ENCODE measurements at regions not wholly inside any gene's neighbourhood (a gene's known extent, or its start where the extent isn't known, plus 50 kb on each side); places are given as distances from the start of the nearest gene placed in this dataset.

DNA sequence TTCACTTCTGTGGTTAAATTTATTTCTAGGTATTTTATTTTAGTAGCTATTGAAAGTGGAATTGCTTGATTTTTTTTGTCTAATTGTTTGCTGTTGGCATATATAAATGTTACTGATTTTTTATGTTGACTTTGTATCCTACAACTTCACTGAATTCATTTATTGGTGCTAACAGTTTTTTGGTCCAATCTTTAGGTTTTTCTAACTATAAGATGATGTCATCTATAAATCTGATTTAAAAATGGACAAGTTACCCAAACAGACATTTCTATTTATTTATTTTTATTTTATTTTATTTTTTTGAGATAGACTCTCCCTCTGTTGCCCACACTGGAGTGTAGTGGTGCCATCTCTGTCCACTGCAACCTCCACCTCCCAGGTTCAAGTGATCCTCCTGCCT is 162.3 kb downstream of the COX7C start:
- no peak for DNase-seq (ENCODE audit: low read depth)

GRCh38 chr5:86786955-86787354 is 169.2 kb downstream of the COX7C start:
- DNase-seq (ENCODE audit: low read depth): no peak

- no peak for DNase-seq (ENCODE audit: low read depth)
Measured at GRCh38 chr5:86795659-86796058, 177.9 kb downstream of the COX7C start.

- DNase-seq (ENCODE audit: low read depth): no peak
Measured at GRCh38 chr5:86797677-86798076, 179.9 kb downstream of the COX7C start.

- no peak for DNase-seq (ENCODE audit: low read depth)
Measured at GRCh38 chr5:86806206-86806605, 188.5 kb downstream of the COX7C start.

GRCh38 chr5:86807046-86808031 is 189.6 kb downstream of the COX7C start:
- no peak for DNase-seq (ENCODE audit: low read depth)

- no peak for DNase-seq (ENCODE audit: low read depth)
Measured at GRCh38 chr5:86814315-86814714, 196.6 kb downstream of the COX7C start.

GRCh38 chr5:86814907-86815306 is 197.2 kb downstream of the COX7C start:
- DNase-seq (ENCODE audit: low read depth): no peak

DNA sequence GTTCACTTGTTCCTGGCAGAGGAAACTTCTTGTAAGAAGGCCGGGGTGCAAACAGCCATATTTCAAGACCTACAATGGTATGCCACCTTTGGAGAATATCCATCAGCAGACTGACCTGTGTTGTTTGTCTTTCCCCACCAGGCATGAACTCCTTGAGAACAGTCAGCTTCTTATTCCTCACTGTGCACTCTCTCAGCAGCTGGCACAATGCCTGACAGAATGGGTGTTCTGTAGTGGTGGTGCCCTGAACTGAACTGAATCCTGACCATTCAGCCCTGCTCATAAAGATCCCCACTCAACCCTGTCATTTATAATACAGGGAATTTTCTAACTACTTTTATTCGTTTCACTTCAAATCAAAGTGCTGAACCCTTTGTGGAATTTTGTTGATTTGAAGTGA is 206.9 kb downstream of the COX7C start:
- DNase-seq (ENCODE audit: low read depth): no peak

DNA sequence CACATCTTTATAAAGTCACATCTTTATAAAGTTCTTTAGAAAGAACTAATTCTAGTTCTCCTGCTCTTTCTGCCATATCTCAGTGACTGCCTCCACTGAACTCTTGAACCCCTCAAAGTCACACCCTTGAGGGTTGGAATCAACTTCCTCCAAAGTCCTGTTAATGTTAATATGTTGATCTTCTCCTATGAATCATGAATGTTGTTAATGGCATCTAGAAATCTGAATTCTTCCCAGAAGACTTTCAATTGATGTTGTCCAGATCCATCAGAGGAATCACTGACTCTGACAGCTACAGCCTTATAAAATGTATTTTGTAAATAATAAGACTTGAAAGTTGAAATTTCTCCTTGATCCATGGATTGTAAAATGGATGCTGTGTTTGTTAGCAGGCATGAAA is 213.4 kb downstream of the COX7C start:
- no peak for DNase-seq (ENCODE audit: low read depth)

- DNase-seq (ENCODE audit: low read depth): no peak
Measured at GRCh38 chr5:86833868-86834267, 216.1 kb downstream of the COX7C start.

GRCh38 chr5:86837610-86838009 is 219.9 kb downstream of the COX7C start:
- DNase-seq (ENCODE audit: low read depth): no peak

GRCh38 chr5:86838083-86838482 is 220.3 kb downstream of the COX7C start:
- no peak for DNase-seq (ENCODE audit: low read depth)

DNA sequence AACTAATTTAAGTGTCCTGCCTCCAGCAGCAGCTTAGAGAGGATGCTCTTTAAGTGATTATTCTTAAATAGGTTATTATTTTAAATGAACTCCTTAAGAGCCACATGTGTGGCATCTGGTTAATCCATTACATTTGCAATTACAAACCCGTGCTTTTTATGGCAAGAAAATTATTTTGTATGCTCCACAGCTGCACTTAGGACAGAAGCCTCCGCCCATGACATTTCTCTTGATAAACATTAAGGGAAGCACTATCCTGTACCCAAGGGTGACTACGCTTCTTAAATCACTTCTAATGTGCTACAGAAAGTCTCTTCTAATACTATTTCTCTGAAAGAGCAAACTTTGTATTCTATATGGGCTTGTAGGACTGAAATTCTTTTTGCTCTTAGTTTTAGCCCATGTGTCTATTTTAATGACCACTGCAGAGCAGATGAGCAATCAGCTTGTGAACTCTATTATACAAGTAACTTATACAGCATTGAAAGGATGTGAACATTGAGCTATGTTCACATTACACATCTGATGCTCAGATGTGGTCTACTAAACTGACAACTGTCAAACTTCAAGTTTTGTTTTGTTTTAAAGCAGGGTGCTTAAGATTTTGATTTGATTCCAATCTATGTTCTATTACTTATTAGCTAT is 223.4 kb downstream of the COX7C start:
- no peak for DNase-seq (ENCODE audit: low read depth)

DNA sequence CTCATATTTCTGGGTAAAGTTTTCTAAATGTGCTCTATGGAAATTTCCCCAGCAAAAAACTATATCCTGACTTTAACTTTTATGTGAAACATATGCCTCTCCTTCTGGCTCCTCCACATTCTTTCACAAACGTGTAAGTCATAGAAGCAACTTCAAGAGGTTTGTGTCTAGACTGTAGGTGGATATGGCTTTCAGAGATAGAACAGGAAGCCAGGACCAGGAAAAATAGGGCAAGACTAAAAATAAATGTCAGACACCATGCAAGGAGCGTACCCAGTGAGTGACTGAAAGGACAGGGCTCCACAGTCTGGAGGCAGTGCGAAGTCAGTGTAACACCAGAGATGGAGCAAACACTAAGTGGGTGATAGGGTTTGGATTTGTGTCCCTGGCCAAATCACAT is 240.7 kb downstream of the COX7C start:
- DNase-seq (ENCODE audit: low read depth): no peak

DNA sequence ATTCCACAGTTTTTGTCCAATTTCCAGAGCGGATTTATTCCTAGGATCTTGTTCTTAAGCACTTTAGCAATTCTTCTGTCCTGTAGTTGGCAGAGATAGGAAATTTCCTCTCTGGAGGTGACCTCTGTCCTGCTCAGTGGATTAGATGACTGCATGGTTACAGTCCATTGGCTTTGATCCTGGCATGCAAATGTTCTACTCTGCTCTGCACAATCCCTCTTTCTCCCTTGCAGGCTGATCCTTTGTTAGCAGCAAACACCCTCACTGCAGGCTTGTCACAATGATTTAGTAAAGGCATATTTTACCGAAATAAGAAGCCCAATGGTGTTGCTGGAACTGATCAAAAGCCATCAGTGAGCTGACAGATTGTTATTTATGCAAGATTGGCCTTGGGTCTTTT is 243.8 kb downstream of the COX7C start:
- no peak for DNase-seq (ENCODE audit: low read depth)

GRCh38 chr5:86862093-86862492 is 244.4 kb downstream of the COX7C start:
- no peak for DNase-seq (ENCODE audit: low read depth)

GRCh38 chr5:86864051-86864450 is 246.3 kb downstream of the COX7C start:
- no peak for DNase-seq (ENCODE audit: low read depth)

- no peak for DNase-seq (ENCODE audit: low read depth)
Measured at GRCh38 chr5:86865256-86865785, 247.6 kb downstream of the COX7C start.

- DNase-seq (ENCODE audit: low read depth): no peak
Measured at GRCh38 chr5:86866036-86866435, 248.3 kb downstream of the COX7C start.

GRCh38 chr5:86869268-86869667 is 251.5 kb downstream of the COX7C start:
- no peak for DNase-seq (ENCODE audit: low read depth)

GRCh38 chr5:86875539-86875938 is 257.8 kb downstream of the COX7C start:
- DNase-seq (ENCODE audit: low read depth): no peak

DNA sequence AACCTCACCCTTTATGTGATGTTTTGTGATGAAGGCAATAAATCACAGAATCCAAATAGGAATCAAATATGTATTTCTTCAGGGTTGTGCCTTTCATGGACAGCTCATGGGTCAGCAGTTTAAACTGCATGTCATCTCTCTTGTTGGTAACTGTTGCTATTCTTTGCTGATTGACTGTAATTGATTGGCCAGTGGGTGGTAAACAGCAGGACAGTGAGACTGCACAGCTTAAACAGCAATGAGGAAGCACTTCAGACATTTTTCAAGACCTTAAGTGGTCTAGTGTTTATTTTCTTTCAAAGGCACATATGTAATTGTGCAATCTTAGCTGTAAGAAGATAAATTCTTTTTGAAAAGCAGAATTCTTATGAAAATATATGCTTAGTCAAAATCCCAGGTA is 260.5 kb downstream of the COX7C start:
- DNase-seq (ENCODE audit: low read depth): no peak
